Dedifferentiated amniotic fluid mesenchymal stem cell (primary cell): ENCODE measurements at regions not wholly inside any gene's neighbourhood (a gene's known extent, or its start where the extent isn't known, plus 50 kb on each side); places are given as distances from the start of the nearest gene placed in this dataset.

ENCODE experiments used
- DNase-seq: peaks from one replicate; pipeline ENCODE4 v3.0.0-alpha.2; 2016; ENCODE audit errors: extremely low spot score

GRCh38 chr1:232249861-232250777 is 379.8 kb downstream of the SIPA1L2 start:
- no peak for DNase-seq

- DNase-seq: no peak
Observed at GRCh38 chr1:232249339-232249738, 380.6 kb downstream of the SIPA1L2 start.

GRCh38 chr1:232248276-232248820 is 381.6 kb downstream of the SIPA1L2 start:
- DNase-seq: no peak

- DNase-seq: no peak
Observed at GRCh38 chr1:232247669-232248068, 382.3 kb downstream of the SIPA1L2 start.

GRCh38 chr1:232244426-232244825 is 385.5 kb downstream of the SIPA1L2 start:
- no peak for DNase-seq

- DNase-seq: no peak
Observed at GRCh38 chr1:232239998-232240397, 389.9 kb downstream of the SIPA1L2 start.

- no peak for DNase-seq
Observed at GRCh38 chr1:232239522-232239921, 390.4 kb downstream of the SIPA1L2 start.

GRCh38 chr1:232238009-232238408 is 391.9 kb downstream of the SIPA1L2 start:
- no peak for DNase-seq

GRCh38 chr1:232227306-232227705 is 402.6 kb downstream of the SIPA1L2 start:
- peak; percentile 7 for DNase-seq

- peak; percentile 41 for DNase-seq
Observed at GRCh38 chr1:232226197-232226712, 403.7 kb downstream of the SIPA1L2 start.

- peak; percentile 13 for DNase-seq
Observed at GRCh38 chr1:232225336-232226131, 404.4 kb downstream of the SIPA1L2 start.

GRCh38 chr1:232223887-232224286 is 406.0 kb downstream of the SIPA1L2 start:
- DNase-seq: peak; percentile 11

GRCh38 chr1:232223183-232223708 is 406.7 kb downstream of the SIPA1L2 start:
- DNase-seq: peak; percentile 4

- DNase-seq: peak; percentile 9
Observed at GRCh38 chr1:232222614-232223013, 407.3 kb downstream of the SIPA1L2 start.

- peak; percentile 11 for DNase-seq
Observed at GRCh38 chr1:232221802-232222499, 408.0 kb downstream of the SIPA1L2 start.

GRCh38 chr1:232218955-232219865 is 410.7 kb downstream of the SIPA1L2 start:
- DNase-seq: no peak

- no peak for DNase-seq
Observed at GRCh38 chr1:232213928-232214327, 416.0 kb downstream of the SIPA1L2 start.

GRCh38 chr1:232212253-232212652 is 417.7 kb downstream of the SIPA1L2 start:
- DNase-seq: no peak

- DNase-seq: no peak
Observed at GRCh38 chr1:232211149-232211548, 418.8 kb downstream of the SIPA1L2 start.

GRCh38 chr1:232209357-232209756 is 420.6 kb downstream of the SIPA1L2 start:
- no peak for DNase-seq
